ENCODE measurements at regions not wholly inside any gene's neighbourhood (a gene's known extent, or its start where the extent isn't known, plus 50 kb on each side); places are given as distances from the start of the nearest gene placed in this dataset.

GRCh38 chr14:98798099-98798498, 473.9 kb downstream of the BCL11B start:
- no peak for TF ChIP-seq CTCF (conservative IDR thresholded peaks at IDR 0.05; ENCODE audit: low read depth, low read length)
- no peak for DNase-seq (ENCODE audit: low read depth)
- no peak overlapping the region for H3K4me3 ChIP-seq (ENCODE audit: low read length)

- no peak for DNase-seq (ENCODE audit: low read depth)
- H3K4me3 ChIP-seq (ENCODE audit: low read length), result no peak overlapping the region
- TF ChIP-seq CTCF (conservative IDR thresholded peaks at IDR 0.05; ENCODE audit: low read depth, low read length), result no peak
Measured at GRCh38 chr14:98799891-98800290, 472.1 kb downstream of the BCL11B start.

- no peak overlapping the region for H3K4me3 ChIP-seq (ENCODE audit: low read length)
- no peak for DNase-seq (ENCODE audit: low read depth)
- TF ChIP-seq CTCF (conservative IDR thresholded peaks at IDR 0.05; ENCODE audit: low read depth, low read length), result no peak
Measured at GRCh38 chr14:98802044-98802443, 470.0 kb downstream of the BCL11B start.

- TF ChIP-seq CTCF (conservative IDR thresholded peaks at IDR 0.05; ENCODE audit: low read depth, low read length), result no peak
- DNase-seq (ENCODE audit: low read depth), result no peak
- no peak overlapping the region for H3K4me3 ChIP-seq (ENCODE audit: low read length)
Measured at GRCh38 chr14:98803196-98803595, 468.8 kb downstream of the BCL11B start.

GRCh38 chr14:98808494-98809407, 463.2 kb downstream of the BCL11B start:
- DNase-seq (ENCODE audit: low read depth), result peak; percentile 5
- H3K4me3 ChIP-seq (ENCODE audit: low read length), result no peak overlapping the region
- no peak for TF ChIP-seq CTCF (conservative IDR thresholded peaks at IDR 0.05; ENCODE audit: low read depth, low read length)

GRCh38 chr14:98816195-98816594, 455.8 kb downstream of the BCL11B start:
- TF ChIP-seq CTCF (conservative IDR thresholded peaks at IDR 0.05; ENCODE audit: low read depth, low read length), result no peak
- no peak overlapping the region for H3K4me3 ChIP-seq (ENCODE audit: low read length)
- no peak for DNase-seq (ENCODE audit: low read depth)

GRCh38 chr14:98816720-98817119, 455.3 kb downstream of the BCL11B start:
- no peak for DNase-seq (ENCODE audit: low read depth)
- H3K4me3 ChIP-seq (ENCODE audit: low read length), result no peak overlapping the region
- TF ChIP-seq CTCF (conservative IDR thresholded peaks at IDR 0.05; ENCODE audit: low read depth, low read length), result no peak

Data from retinal pigment epithelial cell (primary cell).